HEK293 (cell line): ENCODE measurements at regions not wholly inside any gene's neighbourhood (a gene's known extent, or its start where the extent isn't known, plus 50 kb on each side); places are given as distances from the start of the nearest gene placed in this dataset.
A peak's percentile ranks its signal among the peaks of the same experiment; 100 is the strongest.

Source experiments
- ATF2 ChIP-seq: fragments of 450-650 bp; formaldehyde crosslinking; IDR thresholded peaks from 2 replicates; pipeline ENCODE4 v1.5.1; 2016; ENCODE audit warnings: missing biosample characterization, missing genetic modification characterization, low read depth
- CTCF ChIP-seq: fragments of 450-650 bp; formaldehyde crosslinking; IDR thresholded peaks from 2 replicates; pipeline ENCODE4 v1.5.1; 2016; ENCODE audit warnings: missing biosample characterization, missing genetic modification characterization
- HOXA7 ChIP-seq: sonication (generic); formaldehyde crosslinking; IDR thresholded peaks from 2 replicates; pipeline ENCODE4 v1.8.1; 2022; ENCODE audit warnings: missing genetic modification reagents, borderline replicate concordance
- YY1 ChIP-seq: fragments of 450-650 bp; formaldehyde crosslinking; IDR thresholded peaks from 2 replicates; pipeline ENCODE4 v1.5.1; 2018; ENCODE audit warnings: missing biosample characterization, missing genetic modification characterization
- ZNF37A ChIP-seq: fragments of 450-650 bp; IDR thresholded peaks from 2 replicates; pipeline ENCODE4 v1.5.1; 2018; ENCODE audit warnings: missing biosample characterization, missing genetic modification characterization
- ZNF394 ChIP-seq: fragments of 450-650 bp; formaldehyde crosslinking; IDR thresholded peaks from 2 replicates; pipeline ENCODE4 v1.5.1; 2016; ENCODE audit warnings: missing biosample characterization, missing genetic modification characterization, mild to moderate bottlenecking, moderate library complexity, borderline replicate concordance
- ZNF768 ChIP-seq: fragments of 450-650 bp; formaldehyde crosslinking; IDR thresholded peaks from 2 replicates; pipeline ENCODE4 v1.5.1; 2018; ENCODE audit warnings: missing biosample characterization, mild to moderate bottlenecking, missing genetic modification characterization
- ZSCAN23 ChIP-seq: fragments of 450-650 bp; formaldehyde crosslinking; IDR thresholded peaks from 2 replicates; pipeline ENCODE4 v1.5.1; 2016; ENCODE audit warnings: missing biosample characterization, missing genetic modification characterization

- TF ChIP-seq ATF2 (tag by site-specific recombination): no peak
- peak; percentile 28; the same call in 1 of the 2 replicates for TF ChIP-seq CTCF (tag by site-specific recombination)
- TF ChIP-seq YY1: no peak
- no peak for TF ChIP-seq HOXA7 (CRISPR knock-in tag)
- no peak for TF ChIP-seq ZSCAN23
- TF ChIP-seq ZNF768 (tag by site-specific recombination): no peak
- no peak for TF ChIP-seq ZNF394 (tag by site-specific recombination)
- no peak for TF ChIP-seq ZNF37A
Observed at GRCh38 chr6:168132531-168133167, 53.6 kb upstream of the FRMD1 start.
